ENCODE measurements at regions not wholly inside any gene's neighbourhood (a gene's known extent, or its start where the extent isn't known, plus 50 kb on each side); places are given as distances from the start of the nearest gene placed in this dataset.

DNA sequence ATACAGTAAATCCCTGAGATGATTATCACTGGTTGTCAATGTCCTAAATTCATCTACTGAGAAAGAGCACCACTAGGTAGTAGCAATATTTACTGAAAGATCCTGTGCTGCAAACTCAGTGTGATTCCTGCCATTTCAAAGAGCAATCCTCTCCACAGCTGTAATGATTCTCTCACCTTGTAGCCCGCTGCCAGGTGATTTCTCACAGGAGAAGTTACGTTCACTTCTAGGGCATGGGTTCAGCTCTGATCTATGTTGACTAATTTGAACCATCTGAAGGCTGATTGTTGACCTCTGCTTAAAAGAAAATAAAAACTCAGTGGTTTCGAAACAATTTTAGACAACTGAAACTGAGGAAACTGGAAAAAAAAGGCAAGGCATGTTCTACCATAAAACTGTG lies 197.0 kb downstream of the FAT4 start:
- DNase-seq (ENCODE audit: low read depth), result no peak

DNA sequence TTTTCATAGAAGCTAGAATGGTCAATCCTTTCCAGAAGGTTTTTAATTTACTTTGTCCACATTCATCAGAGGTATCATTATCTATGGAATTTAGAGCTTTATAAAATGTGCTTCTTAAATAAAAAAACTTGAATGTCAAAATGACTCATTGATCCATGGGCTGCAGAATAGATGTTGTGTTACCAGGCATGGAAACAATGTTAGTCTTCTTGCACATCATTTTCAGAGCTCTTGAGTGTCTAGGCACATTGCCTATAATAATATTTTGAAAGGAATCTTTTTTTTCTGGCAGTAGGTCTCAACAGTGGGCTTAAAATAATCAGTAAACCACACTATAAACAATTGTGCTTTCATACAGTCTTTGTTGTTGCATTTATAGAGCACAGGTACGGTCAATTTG lies 200.3 kb downstream of the FAT4 start:
- DNase-seq (ENCODE audit: low read depth), result no peak

DNA sequence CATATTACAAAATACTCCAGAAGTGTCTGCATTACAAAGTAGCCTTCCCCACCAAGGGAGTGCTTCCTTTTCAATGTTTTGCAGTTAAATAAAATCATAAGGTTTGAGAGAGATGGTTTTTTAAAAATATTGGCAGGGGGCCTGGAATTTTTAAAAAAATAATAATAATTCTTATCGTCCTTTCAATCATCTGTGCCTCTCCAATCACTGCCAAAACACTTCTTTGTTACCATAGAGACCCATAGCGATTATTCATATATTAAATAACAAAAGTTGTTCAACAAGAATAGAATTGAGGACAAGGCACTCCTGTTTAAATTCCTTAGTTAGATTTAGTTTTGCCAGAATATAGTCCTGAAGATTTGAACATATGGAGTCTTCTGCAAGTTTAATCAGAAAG lies 203.1 kb downstream of the FAT4 start:
- no peak for DNase-seq (ENCODE audit: low read depth)

DNA sequence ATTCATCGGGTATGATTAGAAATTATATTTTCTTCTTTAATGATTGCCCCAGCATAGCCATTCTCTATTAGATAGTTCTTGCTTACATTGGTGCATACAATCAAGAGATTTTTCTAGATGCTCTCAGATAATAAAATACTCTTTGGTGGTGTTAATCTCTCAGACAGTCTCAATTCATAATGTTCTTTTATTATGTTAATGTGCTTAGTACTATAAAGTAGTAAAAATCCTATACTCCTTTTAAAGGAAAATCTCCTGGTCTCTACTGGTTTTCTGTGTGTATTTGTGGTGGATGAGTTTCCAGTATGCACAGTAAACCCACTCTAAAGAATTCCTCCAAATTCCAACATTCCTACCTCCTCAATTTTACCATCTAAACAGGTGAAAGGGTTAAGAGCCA lies 203.5 kb downstream of the FAT4 start:
- no peak for DNase-seq (ENCODE audit: low read depth)

DNA sequence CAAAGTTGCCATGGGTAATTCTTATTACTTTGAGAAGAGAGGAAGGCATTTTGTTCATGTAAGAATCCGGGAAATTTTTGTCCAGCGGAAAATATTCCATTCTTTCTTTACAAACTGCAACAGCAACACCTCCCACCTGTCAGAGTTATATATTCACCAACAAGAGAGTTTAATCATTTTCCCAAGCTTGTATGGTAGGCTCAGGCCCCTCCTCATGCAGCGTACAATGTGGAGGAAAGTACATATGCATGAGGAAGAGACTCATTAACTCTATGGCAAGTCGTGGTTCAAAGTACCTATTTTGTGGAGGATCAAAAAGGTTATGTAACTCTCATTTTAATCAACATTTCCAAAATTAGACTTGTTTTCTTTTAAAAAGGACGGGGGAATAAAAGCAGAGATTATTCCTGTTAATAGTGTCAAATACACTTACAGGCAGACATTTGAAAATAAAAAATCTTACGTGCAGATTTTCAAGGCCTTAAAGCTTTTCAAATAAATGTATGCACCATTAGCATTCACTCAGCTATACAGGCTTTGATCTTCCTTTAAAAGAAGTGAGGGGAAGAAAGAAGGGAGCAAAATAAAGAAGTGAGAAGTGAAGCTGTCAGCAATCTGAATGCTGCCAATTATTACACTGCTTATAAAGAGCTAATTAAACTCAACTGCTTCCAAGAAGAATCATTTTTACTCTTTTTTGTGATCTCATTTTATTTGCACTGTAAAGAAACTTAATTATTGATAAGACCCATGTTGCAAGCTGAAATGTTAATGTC lies 204.8 kb downstream of the FAT4 start:
- DNase-seq (ENCODE audit: low read depth), result no peak

DNA sequence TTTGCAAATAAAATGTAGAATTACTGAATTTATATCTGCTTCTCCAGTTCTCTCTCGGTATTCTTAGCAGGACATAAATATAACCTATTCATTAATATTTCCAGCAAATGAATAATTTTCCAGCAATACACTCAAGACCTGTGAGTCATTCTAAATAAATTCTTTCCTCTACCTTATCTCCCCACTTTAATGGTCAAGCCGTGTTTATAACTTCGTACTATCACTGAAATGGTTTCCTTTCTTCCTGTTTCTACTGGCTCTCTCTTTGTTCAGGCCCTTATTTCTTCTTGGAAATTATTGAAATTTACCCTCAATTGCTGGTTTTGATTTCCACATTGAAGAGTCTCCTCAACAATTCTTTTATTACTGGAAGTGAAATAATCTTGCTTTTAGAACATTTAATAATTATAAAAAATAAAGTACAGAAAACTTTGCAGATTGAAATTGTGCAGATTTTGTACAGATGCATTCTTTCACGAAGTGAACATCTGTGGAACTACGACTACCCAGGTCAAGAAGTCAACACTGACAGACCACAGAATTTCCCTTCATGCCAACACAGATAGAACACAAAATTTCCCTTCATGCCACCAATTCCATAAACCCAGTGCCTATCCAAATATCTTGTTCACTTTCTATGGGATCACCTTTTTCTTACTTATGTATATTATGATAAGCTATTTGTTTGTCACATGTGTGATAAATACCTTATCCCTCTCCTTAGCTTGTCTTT lies 205.7 kb downstream of the FAT4 start:
- no peak for DNase-seq (ENCODE audit: low read depth)

DNA sequence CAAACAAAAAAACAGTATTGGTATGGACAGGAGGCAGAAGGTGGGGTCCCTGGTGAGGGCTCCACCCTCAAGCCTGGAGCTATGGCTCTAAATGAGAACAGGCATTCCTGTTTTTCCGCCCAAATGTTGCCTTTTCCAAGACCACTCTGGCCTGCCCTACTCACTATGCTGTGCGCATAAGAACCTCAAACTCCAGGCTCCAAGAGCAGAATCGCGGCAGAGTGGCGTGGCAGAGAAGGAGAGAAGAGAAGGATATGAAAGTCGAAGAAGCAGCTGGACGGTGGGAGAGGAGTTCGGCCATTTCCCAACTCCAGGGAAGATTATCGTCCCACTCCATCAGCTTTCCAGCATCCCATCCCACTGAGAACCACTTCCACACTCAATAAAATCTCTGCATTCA lies 207.8 kb downstream of the FAT4 start:
- no peak for DNase-seq (ENCODE audit: low read depth)

DNA sequence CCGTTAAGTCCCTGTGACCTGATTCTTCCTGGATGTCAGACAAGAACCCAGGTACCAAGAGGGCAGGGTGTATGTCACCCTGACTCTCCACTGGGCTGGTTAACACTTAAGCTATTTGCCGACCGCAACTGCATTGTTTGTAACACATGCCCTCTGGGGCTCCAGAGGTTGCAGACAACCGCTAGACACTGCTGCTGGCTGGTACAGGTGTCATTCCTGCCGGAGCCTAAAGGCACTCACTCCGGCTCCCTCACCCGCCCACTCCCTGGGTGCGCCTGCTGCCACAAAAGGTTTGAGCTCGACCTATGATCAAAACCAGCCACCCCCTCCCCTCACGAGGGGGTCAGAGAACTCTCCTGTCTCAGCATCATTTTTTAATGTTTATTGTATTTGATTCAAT lies 208.2 kb downstream of the FAT4 start:
- DNase-seq (ENCODE audit: low read depth), result no peak

DNA sequence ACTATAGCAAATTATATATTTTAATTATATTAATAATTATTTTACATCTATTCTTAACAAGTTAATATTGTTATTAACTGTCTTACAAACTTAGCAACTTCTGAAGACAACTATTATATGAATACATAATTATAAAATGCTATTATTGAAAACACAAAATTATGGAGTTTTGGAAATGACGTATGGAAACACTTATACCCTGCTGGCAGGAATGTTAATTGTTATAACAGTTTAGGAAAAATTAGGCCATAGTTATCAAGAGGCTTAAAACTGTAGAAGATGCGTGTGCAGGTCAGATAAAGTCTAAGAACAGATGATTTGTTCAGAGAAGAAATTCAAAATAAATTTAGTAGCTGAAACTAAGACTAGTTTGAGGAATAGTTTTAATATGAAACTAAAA lies 211.7 kb downstream of the FAT4 start:
- no peak for DNase-seq (ENCODE audit: low read depth)

DNA sequence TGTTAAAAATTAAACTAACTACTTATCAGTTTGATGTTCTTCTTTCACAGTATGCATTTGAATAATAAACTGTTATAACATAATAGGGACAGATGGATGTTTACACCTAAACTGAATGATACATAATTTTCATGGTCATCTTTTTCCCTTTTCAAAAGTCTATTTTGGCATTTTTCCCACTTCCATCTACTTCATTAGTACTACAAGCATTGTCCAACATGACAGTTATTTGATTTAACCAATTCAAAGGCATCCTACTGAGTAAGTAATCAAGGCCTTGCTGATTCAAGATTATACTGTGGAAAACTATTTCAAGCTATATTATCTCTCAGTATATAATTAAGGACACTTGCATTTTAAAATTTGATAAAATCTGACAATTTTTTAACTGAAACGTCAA lies 212.9 kb downstream of the FAT4 start:
- no peak for DNase-seq (ENCODE audit: low read depth)

DNA sequence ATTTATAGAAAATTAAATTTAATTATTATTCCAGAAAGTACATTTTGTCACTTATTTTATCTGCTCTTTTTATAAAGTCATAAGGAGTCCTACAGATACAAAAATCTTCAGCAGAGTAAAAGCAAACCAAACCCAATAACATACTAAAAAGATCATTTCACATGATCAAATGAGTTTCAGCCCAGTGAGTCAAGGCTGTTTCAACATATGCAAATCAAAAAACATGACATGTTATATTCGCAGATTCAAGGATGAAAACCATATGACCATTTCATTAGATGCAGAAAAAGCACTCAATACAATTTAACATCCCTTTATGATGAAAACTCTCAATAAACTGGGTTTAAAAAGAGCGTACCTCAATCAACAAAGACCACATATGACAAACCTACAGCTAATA lies 214.3 kb downstream of the FAT4 start:
- DNase-seq (ENCODE audit: low read depth), result no peak

DNA sequence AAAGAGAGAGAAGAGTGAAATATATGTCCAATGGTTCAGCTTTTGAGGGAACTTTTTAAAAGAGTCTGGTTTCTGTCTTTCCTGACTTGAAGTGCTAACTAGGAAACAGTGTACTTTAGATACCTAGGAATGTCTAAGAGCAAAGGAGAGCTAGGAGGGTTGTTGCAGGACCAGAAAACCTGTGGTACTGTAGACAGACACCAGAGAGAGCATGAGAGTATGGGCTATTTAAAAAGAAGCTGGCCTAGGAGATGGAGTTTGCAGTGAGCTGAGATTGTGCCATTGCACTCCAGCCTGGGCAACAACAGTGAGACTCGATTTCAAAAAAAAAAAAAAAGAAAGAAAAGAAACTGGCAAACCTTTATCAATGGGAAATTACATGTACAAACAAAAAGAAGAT lies 223.9 kb downstream of the FAT4 start:
- no peak for DNase-seq (ENCODE audit: low read depth)

DNA sequence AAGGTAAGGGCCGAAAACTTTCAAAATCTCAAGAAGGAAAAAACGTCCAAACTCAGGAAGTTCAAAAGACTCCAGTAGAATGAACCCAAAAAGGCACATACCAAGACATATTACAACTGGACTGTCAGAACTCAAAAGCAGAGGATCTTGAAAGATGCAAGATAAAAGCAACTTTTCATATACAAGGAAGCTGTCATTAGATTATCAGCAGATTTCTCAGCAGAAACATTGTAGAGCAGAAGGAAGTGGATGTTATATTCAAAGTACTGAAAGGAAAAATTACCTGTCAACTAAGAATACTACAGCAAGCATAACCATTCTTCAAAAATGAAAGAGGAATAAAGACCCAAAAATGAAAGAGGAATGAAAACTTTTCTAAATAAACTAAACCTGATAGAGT lies 224.9 kb downstream of the FAT4 start:
- DNase-seq (ENCODE audit: low read depth), result no peak

DNA sequence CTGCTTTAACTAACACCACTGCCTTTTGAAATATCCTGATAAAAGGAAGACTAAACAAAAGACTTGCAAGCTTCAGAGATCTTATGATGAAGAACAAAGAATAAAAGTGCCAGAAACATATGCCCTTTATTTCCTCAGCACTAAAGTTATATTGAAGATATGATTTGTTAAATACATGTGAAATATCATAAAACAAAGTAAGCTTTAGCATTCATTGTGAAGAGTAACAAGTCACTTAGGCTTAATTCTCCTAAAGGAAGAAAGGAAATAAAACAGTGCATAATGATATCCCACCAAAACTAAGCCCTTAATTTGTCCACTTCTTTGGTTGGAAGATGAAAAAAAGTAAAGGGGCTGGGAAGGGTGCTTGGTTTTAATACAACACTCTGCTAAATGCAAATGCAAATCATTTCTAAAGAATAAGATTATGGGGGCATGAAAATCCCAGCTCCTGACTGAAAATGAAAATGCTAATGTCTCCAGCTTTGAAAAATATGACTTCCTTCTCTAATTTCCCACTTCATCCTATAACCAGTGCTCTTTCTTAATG lies 227.2 kb downstream of the FAT4 start:
- DNase-seq (ENCODE audit: low read depth), result no peak

DNA sequence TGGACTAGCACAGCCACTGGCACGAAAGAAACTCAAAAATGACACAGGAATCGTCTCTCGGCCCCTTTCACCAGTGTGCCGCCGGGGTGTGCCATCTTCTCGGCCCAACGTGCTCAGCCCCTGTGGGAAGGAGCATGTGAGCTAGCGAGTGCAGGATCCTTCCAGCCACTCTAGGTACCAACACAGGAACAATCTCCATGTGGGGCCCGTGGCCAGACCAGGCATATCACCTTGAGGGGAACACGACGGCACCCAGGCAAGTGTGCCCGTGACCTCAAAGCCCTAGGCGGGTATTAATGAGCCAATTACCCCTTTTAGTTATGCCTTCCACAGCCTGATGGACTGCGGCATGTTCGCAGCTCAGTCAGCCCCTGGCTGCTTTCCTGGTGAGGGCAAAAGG lies 231.5 kb downstream of the FAT4 start:
- DNase-seq (ENCODE audit: low read depth), result no peak

DNA sequence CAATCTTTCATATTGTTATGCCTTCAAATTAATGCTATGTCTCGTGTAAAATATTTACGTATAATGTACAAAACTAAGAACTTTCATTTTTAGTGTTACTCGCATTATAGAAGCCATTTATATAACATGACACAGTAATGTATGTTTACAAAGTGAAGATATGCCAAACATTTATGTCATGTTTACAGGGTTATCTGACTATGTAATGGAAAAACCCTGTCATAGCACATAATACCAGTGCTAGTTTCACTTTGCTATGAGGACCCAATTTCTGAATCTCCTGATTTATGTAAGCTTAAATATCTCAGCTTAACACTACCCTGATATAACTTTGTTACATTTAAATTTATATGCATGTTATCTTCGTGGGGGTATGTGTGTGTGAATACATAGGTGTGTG lies 233.1 kb downstream of the FAT4 start:
- DNase-seq (ENCODE audit: low read depth), result no peak

DNA sequence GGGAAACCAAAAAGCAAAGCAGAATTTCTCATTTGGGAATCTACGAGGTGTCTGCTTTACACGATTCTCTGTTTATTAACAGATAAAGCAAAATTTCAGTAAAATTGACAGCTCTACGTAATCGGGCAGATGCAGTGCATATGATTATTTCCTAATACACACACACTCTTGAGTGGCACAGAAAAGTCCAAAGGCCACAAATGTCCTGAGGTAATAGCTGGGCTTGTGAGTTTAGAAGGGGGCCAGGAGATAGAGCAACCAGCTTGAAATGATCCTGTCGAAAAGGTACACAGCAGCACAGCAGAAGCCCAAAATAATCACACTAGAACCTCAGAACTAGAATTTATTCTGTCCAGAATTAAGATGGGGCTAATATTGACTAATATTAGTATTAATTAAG lies 236.0 kb downstream of the FAT4 start:
- DNase-seq (ENCODE audit: low read depth), result no peak

DNA sequence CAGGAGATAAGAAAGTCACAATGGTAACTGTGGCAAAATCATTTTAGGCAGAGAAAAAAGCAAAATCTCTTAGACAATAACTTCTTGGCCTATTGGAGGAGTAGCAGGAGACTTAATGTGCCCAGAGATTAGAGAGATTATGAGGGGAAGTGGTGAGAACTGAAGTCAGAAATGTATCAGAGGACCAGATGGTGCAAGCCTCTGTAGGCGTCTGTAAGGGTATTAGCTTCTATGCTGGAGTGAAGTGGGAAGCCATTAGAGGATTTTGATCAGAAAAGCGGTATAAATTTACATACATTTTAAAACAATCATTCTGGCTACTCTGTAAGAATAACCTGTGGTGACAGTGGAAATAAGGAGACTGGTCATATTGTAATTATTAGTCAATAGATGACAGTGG lies 236.7 kb downstream of the FAT4 start:
- no peak for DNase-seq (ENCODE audit: low read depth)

DNA sequence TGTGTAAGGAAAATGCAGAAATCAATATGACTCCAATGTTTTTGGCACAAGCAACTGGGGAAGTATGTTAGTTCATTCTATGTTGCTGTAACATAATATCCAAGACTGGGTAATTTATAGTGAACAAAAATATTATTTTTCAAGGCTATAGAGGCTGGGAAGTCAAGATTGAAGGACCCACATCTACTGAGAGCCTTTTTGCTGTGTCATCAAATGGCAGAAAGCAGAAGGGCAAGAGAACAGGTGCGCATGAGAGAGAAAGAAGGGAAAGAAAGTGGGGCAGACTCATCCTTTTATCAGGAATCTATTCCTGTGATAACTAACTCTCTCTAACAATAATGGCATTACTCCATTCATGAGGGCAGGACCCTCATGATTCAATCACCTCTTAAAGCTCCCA lies 237.2 kb downstream of the FAT4 start:
- no peak for DNase-seq (ENCODE audit: low read depth)

DNA sequence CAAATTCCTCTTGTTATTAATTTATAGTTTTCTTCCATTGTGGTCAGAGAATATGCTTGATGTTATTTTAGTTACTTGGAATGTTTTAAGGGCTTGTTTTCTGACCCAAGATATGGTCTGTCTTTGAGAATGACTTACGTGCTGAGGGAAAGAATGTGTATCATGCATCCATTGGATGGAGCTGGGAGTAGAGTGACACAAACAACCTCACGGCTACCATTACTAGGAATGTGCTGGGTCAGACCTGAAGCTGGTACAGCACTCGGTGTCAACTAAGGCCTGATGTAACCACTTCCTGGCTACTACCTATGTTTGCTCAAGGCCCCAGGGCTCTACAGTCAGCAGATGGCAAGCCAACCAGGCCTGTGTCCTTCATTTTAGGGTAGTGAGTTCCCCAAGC lies 257.8 kb downstream of the FAT4 start:
- no peak for DNase-seq (ENCODE audit: low read depth)

DNA sequence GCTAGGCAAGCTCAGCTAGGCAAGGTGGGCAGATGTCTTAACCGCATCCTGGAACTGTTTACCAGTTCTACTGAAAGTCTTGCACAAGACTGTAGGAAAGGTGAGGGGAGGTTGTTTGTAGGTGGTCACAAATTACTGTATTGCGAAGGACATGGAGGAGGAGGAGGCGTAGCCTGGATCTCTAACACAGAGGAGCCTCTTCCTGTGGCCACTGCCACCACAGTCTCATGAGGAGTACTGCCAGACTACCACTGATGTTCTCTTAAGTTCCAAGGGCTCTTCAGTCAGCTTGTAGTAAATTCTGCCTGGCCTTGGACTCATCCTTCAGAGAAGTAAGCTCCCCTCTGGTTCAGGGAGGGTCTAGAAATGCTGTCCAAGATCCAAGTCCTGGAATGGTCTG lies 258.6 kb downstream of the FAT4 start:
- no peak for DNase-seq (ENCODE audit: low read depth)

DNA sequence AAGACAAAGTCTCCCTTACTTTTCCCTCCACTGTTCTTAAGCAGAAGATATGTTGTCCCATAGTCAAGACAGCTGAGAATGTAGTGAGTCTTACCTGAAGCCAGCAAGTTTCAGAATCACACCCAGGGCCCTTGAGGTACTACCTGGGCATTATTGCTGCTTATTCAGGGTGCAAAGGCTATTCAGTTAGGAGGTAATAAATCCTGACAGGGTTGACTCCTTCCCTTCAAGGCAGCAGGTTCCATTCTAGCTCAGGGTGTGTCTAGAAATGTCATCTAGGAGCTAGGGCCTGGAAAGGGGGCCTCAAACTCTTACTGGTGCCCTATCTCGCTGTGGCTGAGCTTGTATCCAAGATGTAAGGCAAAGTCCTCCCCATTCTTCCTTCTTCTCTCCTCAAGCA lies 259.0 kb downstream of the FAT4 start:
- no peak for DNase-seq (ENCODE audit: low read depth)

DNA sequence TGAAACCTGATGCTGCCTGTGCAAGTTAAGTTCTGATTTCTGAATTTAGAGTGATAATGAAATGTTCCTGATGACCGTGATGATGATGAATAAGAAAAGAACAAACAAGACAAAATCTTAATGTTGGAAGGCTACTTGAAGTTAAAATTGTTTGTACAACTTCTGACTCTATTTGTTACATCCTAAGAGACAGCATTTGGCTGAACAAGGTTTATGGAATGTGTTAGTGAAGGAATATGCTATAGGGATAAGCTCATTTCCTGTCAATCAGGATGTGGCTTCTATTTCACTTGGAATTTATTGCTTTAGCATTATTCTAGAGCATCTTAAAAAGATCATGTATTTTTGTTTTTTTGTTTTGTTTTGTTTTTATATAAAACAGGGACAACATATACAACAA lies 267.5 kb downstream of the FAT4 start:
- DNase-seq (ENCODE audit: low read depth), result no peak

DNA sequence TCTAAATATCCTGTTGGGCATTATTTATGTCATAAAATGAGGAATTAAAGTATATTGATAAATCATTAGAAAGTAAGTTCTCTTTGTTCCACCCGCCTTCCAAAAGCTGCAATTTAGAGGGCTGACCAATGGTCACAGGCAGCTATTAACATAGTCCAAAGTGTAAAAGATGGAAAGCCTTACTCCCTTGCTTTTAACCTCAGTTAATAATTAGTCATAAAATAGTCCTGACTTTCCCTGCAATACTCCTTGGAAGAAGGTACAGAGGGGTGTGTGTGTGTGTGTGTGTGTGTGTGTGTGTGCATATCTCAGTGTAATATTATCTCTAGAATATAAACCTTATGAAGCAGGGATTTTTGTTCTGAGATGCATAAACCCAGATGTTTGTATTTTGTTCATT lies 275.4 kb downstream of the FAT4 start:
- DNase-seq (ENCODE audit: low read depth), result no peak

All from activated T-cell treated with anti-CD3 and anti-CD28 coated beads for 24 hours (primary cell).